ENCODE measurements at regions not wholly inside any gene's neighbourhood (a gene's known extent, or its start where the extent isn't known, plus 50 kb on each side); places are given as distances from the start of the nearest gene placed in this dataset.

DNA sequence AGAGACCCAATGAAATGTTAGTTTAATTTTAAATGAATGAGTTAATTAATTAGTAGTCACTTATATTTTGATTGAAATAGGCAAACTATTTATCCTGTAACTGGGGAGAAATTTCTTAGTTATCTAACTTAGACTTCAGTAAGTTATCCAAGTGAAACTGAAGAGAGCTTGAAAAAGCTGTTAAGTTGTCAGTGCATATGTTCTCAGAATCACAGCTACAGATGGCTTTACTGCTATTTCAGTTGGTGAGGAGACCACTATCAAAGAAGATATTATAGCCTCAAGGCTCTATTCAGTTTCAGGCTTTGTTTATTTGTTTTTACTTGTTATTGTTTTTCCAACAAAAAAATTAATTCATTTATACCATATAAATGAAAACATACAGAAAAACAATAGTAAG is 404.1 kb downstream of the C6orf118 start:
- H3K4me2 ChIP-seq (ENCODE audit: low read depth, low read length) = no peak overlapping the region
- no peaks in the 10 kb centered on the region for H4K20me1 ChIP-seq (ENCODE audit: insufficient read depth, low read length)
- no peak for TF ChIP-seq EZH2phosphoT487 (IDR thresholded peaks at IDR 0.05; ENCODE audit: low read length)
- H2AFZ ChIP-seq (ENCODE audit: low read length) = no peak overlapping the region
- no peaks in the 10 kb centered on the region for H3K4me1 ChIP-seq (ENCODE audit: low read length)
- H3K27me3 ChIP-seq (replicated peaks; ENCODE audit: insufficient read depth, low read length) = no peaks in the 10 kb centered on the region
- H3K27ac ChIP-seq (ENCODE audit: low read length) = no peak overlapping the region
- H3K36me3 ChIP-seq (replicated peaks; ENCODE audit: insufficient read depth, low read length) = no peaks in the 10 kb centered on the region
- H3K79me2 ChIP-seq (ENCODE audit: low read length) = no peaks in the 10 kb centered on the region
- H3K9ac ChIP-seq (ENCODE audit: low read length) = no peak overlapping the region
- H3K9me3 ChIP-seq (replicated peaks; ENCODE audit: insufficient read depth, low read length) = no peaks in the 10 kb centered on the region
- no peaks in the 10 kb centered on the region for H3K9me2 ChIP-seq (replicated peaks; ENCODE audit: insufficient read depth, low read length)
- no peak overlapping the region for H3K4me3 ChIP-seq (ENCODE audit: low read length)
- no peak for DNase-seq
- H3F3A ChIP-seq (ENCODE audit: insufficient read depth, low read length) = no peaks in the 10 kb centered on the region

DNA sequence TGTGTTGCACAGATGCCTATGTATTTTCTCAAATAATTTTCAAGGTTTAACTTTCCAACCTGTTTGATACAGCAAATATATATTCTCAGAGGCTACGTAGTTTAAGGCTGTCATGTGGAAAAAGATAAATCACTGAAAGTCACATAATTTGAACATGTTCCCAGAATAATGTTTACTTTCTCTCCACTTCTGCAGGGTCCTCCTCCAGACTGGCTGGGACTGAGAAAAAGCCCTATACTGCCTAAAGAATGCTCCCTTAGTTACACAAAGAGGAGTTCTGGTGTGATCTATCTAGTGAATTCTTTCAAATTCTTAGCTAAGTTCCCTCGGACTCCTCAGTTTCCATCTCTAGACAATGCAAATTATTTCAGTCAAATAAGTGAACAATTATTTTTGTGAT is 411.0 kb downstream of the C6orf118 start:
- Histone ChIP-seq H2AFZ (ENCODE audit: low read length) (no peak overlapping the region), H3K9me2 (replicated peaks; ENCODE audit: insufficient read depth, low read length) (no peaks in the 10 kb centered on the region), H3K79me2 (ENCODE audit: low read length) (no peaks in the 10 kb centered on the region), H3K27me3 (replicated peaks; ENCODE audit: insufficient read depth, low read length) (no peaks in the 10 kb centered on the region), H3K9me3 (replicated peaks; ENCODE audit: insufficient read depth, low read length) (no peaks in the 10 kb centered on the region), H3K9ac (ENCODE audit: low read length) (no peak overlapping the region), H3K4me2 (ENCODE audit: low read depth, low read length) (no peak overlapping the region), H3K4me1 (ENCODE audit: low read length) (no peaks in the 10 kb centered on the region), H3K36me3 (replicated peaks; ENCODE audit: insufficient read depth, low read length) (no peaks in the 10 kb centered on the region), H4K20me1 (ENCODE audit: insufficient read depth, low read length) (no peaks in the 10 kb centered on the region), H3K4me3 (ENCODE audit: low read length) (no peak overlapping the region), H3K27ac (ENCODE audit: low read length) (no peak overlapping the region), H3F3A (ENCODE audit: insufficient read depth, low read length) (no peaks in the 10 kb centered on the region)
- no peak for DNase-seq
- TF ChIP-seq EZH2 (optimal IDR thresholded peaks at IDR 0.05; ENCODE audit: low read depth, low read length) (no peak), EZH2phosphoT487 (IDR thresholded peaks at IDR 0.05; ENCODE audit: low read length) (no peak)
- TF ChIP-seq, protein P1, sequence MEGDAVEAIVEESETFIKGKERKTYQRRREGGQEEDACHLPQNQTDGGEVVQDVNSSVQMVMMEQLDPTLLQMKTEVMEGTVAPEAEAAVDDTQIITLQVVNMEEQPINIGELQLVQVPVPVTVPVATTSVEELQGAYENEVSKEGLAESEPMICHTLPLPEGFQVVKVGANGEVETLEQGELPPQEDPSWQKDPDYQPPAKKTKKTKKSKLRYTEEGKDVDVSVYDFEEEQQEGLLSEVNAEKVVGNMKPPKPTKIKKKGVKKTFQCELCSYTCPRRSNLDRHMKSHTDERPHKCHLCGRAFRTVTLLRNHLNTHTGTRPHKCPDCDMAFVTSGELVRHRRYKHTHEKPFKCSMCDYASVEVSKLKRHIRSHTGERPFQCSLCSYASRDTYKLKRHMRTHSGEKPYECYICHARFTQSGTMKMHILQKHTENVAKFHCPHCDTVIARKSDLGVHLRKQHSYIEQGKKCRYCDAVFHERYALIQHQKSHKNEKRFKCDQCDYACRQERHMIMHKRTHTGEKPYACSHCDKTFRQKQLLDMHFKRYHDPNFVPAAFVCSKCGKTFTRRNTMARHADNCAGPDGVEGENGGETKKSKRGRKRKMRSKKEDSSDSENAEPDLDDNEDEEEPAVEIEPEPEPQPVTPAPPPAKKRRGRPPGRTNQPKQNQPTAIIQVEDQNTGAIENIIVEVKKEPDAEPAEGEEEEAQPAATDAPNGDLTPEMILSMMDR (IDR thresholded peaks at IDR 0.05; ENCODE audit: low read length) = no peak

DNA sequence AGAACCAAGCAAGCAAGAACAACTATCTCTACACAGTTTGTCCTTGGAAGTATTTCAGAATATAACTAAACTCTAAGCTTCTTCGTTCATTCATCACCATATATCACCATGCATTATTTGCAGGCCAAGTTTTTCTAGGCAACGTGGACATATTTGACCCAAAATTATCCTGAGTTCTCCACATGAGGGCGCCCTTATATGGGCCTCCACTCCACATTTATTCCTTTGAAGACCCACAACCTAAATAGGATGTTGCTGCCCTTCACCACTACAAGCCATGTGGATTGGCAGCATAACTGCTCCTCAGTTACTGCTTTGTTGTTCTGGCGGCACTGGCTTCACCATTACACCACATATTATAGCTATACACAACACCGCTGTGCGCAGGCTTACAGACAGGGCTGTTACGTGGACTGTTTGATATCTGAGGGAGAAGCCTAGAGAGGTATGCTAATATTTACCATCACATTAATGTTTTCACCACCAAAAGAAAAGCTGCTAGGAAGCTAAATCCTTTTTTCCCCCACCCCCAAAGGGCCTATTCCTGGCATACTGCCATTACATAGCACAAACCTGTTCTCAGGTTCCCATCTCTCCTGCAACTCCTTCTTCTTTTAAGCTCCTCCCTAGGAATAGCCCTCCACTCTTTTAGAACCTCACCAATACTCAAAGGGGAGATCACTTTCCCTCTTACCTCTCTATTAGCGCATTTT is 411.7 kb downstream of the C6orf118 start:
- Histone ChIP-seq H3K27me3 (replicated peaks; ENCODE audit: insufficient read depth, low read length) (no peaks in the 10 kb centered on the region), H3K9me3 (replicated peaks; ENCODE audit: insufficient read depth, low read length) (no peaks in the 10 kb centered on the region), H3K4me1 (ENCODE audit: low read length) (no peaks in the 10 kb centered on the region), H3K9me2 (replicated peaks; ENCODE audit: insufficient read depth, low read length) (no peaks in the 10 kb centered on the region), H3K4me2 (ENCODE audit: low read depth, low read length) (no peak overlapping the region), H3K27ac (ENCODE audit: low read length) (no peak overlapping the region), H4K20me1 (ENCODE audit: insufficient read depth, low read length) (no peaks in the 10 kb centered on the region), H3K36me3 (replicated peaks; ENCODE audit: insufficient read depth, low read length) (no peaks in the 10 kb centered on the region), H3K9ac (ENCODE audit: low read length) (no peak overlapping the region), H3K4me3 (ENCODE audit: low read length) (no peak overlapping the region), H2AFZ (ENCODE audit: low read length) (no peak overlapping the region), H3F3A (ENCODE audit: insufficient read depth, low read length) (no peaks in the 10 kb centered on the region), H3K79me2 (ENCODE audit: low read length) (no peaks in the 10 kb centered on the region)
- no peak for DNase-seq
- TF ChIP-seq EZH2phosphoT487 (IDR thresholded peaks at IDR 0.05; ENCODE audit: low read length) = no peak
- TF ChIP-seq, protein P1 (IDR thresholded peaks at IDR 0.05; ENCODE audit: low read length) = no peak
- no peak for TF ChIP-seq EZH2 (optimal IDR thresholded peaks at IDR 0.05; ENCODE audit: low read depth, low read length)

DNA sequence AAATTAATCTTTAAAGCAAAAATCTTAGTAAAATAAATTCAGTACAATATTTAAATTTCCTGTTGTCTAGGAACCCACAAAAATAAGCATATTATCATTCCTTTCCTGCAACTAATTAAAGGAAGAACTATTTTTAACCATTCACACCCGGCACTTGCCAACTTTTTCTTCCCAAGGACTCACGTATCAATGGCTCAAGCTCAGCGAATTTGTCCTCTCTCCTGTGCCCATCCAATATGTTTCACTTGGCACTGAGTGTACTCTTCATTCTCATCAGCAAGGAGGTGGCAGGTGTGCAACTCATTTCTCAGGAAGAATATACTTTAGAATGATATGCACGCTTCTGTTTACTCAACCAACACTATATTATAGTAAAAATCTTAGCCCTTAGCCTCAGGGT is 419.4 kb downstream of the C6orf118 start:
- no peak for TF ChIP-seq EZH2phosphoT487 (IDR thresholded peaks at IDR 0.05; ENCODE audit: low read length)
- Histone ChIP-seq H3F3A (ENCODE audit: insufficient read depth, low read length) (no peaks in the 10 kb centered on the region), H3K4me2 (ENCODE audit: low read depth, low read length) (no peak overlapping the region), H3K9me3 (replicated peaks; ENCODE audit: insufficient read depth, low read length) (no peaks in the 10 kb centered on the region), H3K9ac (ENCODE audit: low read length) (no peak overlapping the region), H3K27ac (ENCODE audit: low read length) (no peak overlapping the region), H3K27me3 (replicated peaks; ENCODE audit: insufficient read depth, low read length) (no peaks in the 10 kb centered on the region), H2AFZ (ENCODE audit: low read length) (no peak overlapping the region), H3K4me1 (ENCODE audit: low read length) (no peaks in the 10 kb centered on the region), H3K9me2 (replicated peaks; ENCODE audit: insufficient read depth, low read length) (no peaks in the 10 kb centered on the region), H4K20me1 (ENCODE audit: insufficient read depth, low read length) (no peaks in the 10 kb centered on the region), H3K4me3 (ENCODE audit: low read length) (no peak overlapping the region), H3K36me3 (replicated peaks; ENCODE audit: insufficient read depth, low read length) (no peaks in the 10 kb centered on the region), H3K79me2 (ENCODE audit: low read length) (no peaks in the 10 kb centered on the region)
- no peak for DNase-seq

Data from MM.1S (cell line).